HepG2 (cell line): ENCODE measurements at regions not wholly inside any gene's neighbourhood (a gene's known extent, or its start where the extent isn't known, plus 50 kb on each side); places are given as distances from the start of the nearest gene placed in this dataset.

Experiments used
- ATAC-seq: fragments of 200-7000 bp; cut with Tn5 transposase; 3 replicates; pipeline ENCODE4 v1.9.1; 2020; ENCODE audit warnings: mild to moderate bottlenecking, moderate library complexity
- BruUV-seq: library from RNA; stranded (reverse); fragments of 400-500 nt; replicated peaks from 2 replicates; lab custom pipeline; 2021; lab: Mats Ljungman, UMichigan
- CTCF ChIA-PET: fragments of 300-600 bp; formaldehyde crosslinking; extraction: SDS; loops from one replicate; lab custom pipeline; 2021; ENCODE audit warnings: low total read pairs, inconsistent platforms, low intra/inter-chr PET ratio; lab: Yijun Ruan, JAX
- POLR2A ChIA-PET: fragments of 350-600 bp; sonication (Branson Sonifier 250); formaldehyde crosslinking; loops from one replicate; lab custom pipeline; 2020; ENCODE audit warnings: antibody characterized with exemption, inconsistent platforms; lab: Yijun Ruan, JAX
- DNase-seq: peaks from one replicate; pipeline ENCODE4 v3.0.0-alpha.2; 2015; ENCODE audit warnings: low spot score
- FAIRE-seq: peaks from 3 replicates; lab custom pipeline; 2011; peaks lifted over from hg19 to GRCh38; lab: Jason Lieb, UNC
- H2AFZ ChIP-seq: one replicate; pipeline ENCODE4 v1.6.1; 2011; ENCODE audit warnings: low read length, inconsistent platforms
- H3K27ac ChIP-seq: fragments of 300-600 bp; 3 replicates; pipeline ENCODE4 v1.8.0; 2011; ENCODE audit warnings: mixed run types, mild to moderate bottlenecking, mixed read lengths, low read length, inconsistent platforms; ENCODE audit not compliant: insufficient read depth; ENCODE audit errors: extremely low read length
- H3K27me3 ChIP-seq, 2 experiments: fragments of 200-600 bp in 1 of 2; 2 replicates in 1 of 2; 3 replicates in 1 of 2; pipeline versions ENCODE4 v1.6.0 to v1.8.0; 2011; ENCODE audit warnings: low read length in 2 of 2, mild to moderate bottlenecking in 2 of 2, moderate library complexity in 2 of 2, inconsistent platforms in 1 of 2; ENCODE audit not compliant: insufficient read depth in 2 of 2, control insufficient read depth in 1 of 2
- H3K36me3 ChIP-seq, 2 experiments: fragments of 200-600 bp in 1 of 2; replicated peaks in 1 of 2; 2 replicates in 1 of 2; 3 replicates in 1 of 2; pipeline versions ENCODE4 v1.5.1 to v1.8.0; 2011; ENCODE audit warnings: low read length in 2 of 2, inconsistent platforms in 1 of 2; ENCODE audit not compliant: insufficient read depth in 2 of 2, control insufficient read depth in 1 of 2
- H3K4me1 ChIP-seq: 2 replicates; pipeline ENCODE4 v1.5.1; 2012; ENCODE audit warnings: low read length, inconsistent platforms; ENCODE audit not compliant: insufficient read depth
- H3K4me2 ChIP-seq: 2 replicates; pipeline ENCODE4 v1.6.0; 2011; ENCODE audit warnings: low read depth, low read length, inconsistent platforms
- H3K4me3 ChIP-seq, 3 experiments: fragments of 200-600 bp in 1 of 3; sonication (generic), shearing (Covaris generic) in 1 of 3; replicated peaks in 1 of 3; 2 replicates each; pipeline ENCODE4 v1.5.1; 2011 to 2016; ENCODE audit warnings: low read length in 3 of 3, inconsistent platforms in 2 of 3, low read depth in 2 of 3, mild to moderate bottlenecking in 2 of 3, control low read depth in 1 of 3, mixed read lengths in 1 of 3; ENCODE audit not compliant: insufficient read depth in 1 of 3
- H3K79me2 ChIP-seq: one replicate; pipeline ENCODE4 v1.6.1; 2011; ENCODE audit warnings: low read length, inconsistent platforms; ENCODE audit not compliant: insufficient read depth
- H3K9ac ChIP-seq: 2 replicates; pipeline ENCODE4 v1.6.0; 2011; ENCODE audit warnings: mild to moderate bottlenecking, low read depth, low read length, inconsistent platforms; ENCODE audit not compliant: insufficient read depth
- H3K9me3 ChIP-seq: 2 replicates; pipeline ENCODE4 v1.5.1; 2012; ENCODE audit warnings: mild to moderate bottlenecking, low read length
- H4K20me1 ChIP-seq: 2 replicates; pipeline ENCODE4 v1.6.0; 2011; ENCODE audit warnings: inconsistent platforms, mild to moderate bottlenecking, low read length, moderate library complexity; ENCODE audit not compliant: insufficient read depth
- GPN1 ChIP-seq: sonication (generic); formaldehyde crosslinking; IDR thresholded peaks from 2 replicates; pipeline ENCODE4 v1.5.1; 2020; ENCODE audit warnings: missing genetic modification reagents, borderline replicate concordance
- NFYB ChIP-seq: sonication (generic); formaldehyde crosslinking; IDR thresholded peaks from 2 replicates; pipeline ENCODE4 v1.4.0; 2020; ENCODE audit warnings: missing genetic modification reagents
- NFYC ChIP-seq: IDR thresholded peaks from 2 replicates; pipeline ENCODE4 v1.6.1; 2016; ENCODE audit warnings: missing genetic modification reagents, missing compliant biosample characterization
- NR2F2 ChIP-seq: IDR thresholded peaks from 2 replicates; pipeline ENCODE4 v1.6.1; 2012; ENCODE audit warnings: low read depth, inconsistent platforms, borderline replicate concordance
- TSC22D2 ChIP-seq: sonication (generic); formaldehyde crosslinking; IDR thresholded peaks from 2 replicates; pipeline ENCODE4 v1.5.1; 2020; ENCODE audit warnings: missing genetic modification reagents, mild to moderate bottlenecking, borderline replicate concordance
- ZBTB39 ChIP-seq: sonication (generic); formaldehyde crosslinking; IDR thresholded peaks from 2 replicates; pipeline ENCODE4 v1.5.0; 2020; ENCODE audit warnings: missing genetic modification reagents
- ZGPAT ChIP-seq: IDR thresholded peaks from 2 replicates; pipeline ENCODE4 v1.6.1; 2016; ENCODE audit warnings: mild to moderate bottlenecking
- ZNF33B ChIP-seq: sonication (generic); formaldehyde crosslinking; IDR thresholded peaks from 2 replicates; pipeline ENCODE4 v1.5.1; 2020; ENCODE audit warnings: mild to moderate bottlenecking, missing genetic modification reagents
- ZNF577 ChIP-seq: sonication (generic); formaldehyde crosslinking; IDR thresholded peaks from 2 replicates; pipeline ENCODE4 v1.4.0; 2020; ENCODE audit warnings: mild to moderate bottlenecking, low read depth, missing genetic modification reagents, borderline replicate concordance
- WGBS: methylation state at CpG from one replicate; pipeline ENCODE4 v1.1.6; 2017; ENCODE audit warnings: low lambda C conversion rate; 5-methylcytosine and 5-hydroxymethylcytosine counted together
- in situ Hi-C: cut with HindIII; loops from 2 replicates; pipeline ENCODE4 v1.10.0; 2017; ENCODE audit warnings: low pct_unique_long_range_greater_than_20kb; ENCODE audit not compliant: extremely low pct_ligation_motif_present
- intact Hi-C: fragments of 100-400 bp; cut with micrococcal nuclease; formaldehyde crosslinking; loops from one replicate; pipeline ENCODE4 v1.10.0; 2022; ENCODE audit not compliant: unreplicated experiment
- TF ChIP-seq, protein P1 (sequence below): sonication (generic); formaldehyde crosslinking; IDR thresholded peaks from 2 replicates; pipeline ENCODE4 v1.5.0; 2020; ENCODE audit warnings: missing genetic modification reagents
- TF ChIP-seq, protein P2 (sequence below): sonication (generic); formaldehyde crosslinking; IDR thresholded peaks from 2 replicates; pipeline ENCODE4 v1.9.0; 2021; ENCODE audit warnings: missing genetic modification reagents, mild to moderate bottlenecking, borderline replicate concordance
- TF ChIP-seq, protein P3 (sequence below): sonication (generic); formaldehyde crosslinking; IDR thresholded peaks from 2 replicates; pipeline ENCODE4 v1.5.0; 2020; ENCODE audit warnings: mild to moderate bottlenecking, missing genetic modification reagents, borderline replicate concordance

- H3K27me3 ChIP-seq, result no peaks in the 10 kb centered on the region; a peak in 1 of 5 replicates
- no TSS peak for BruUV-seq
- no peak overlapping the region for H3K27ac ChIP-seq
- CTCF ChIA-PET, result no interaction called here
- no peak overlapping the region for H2AFZ ChIP-seq
- no peaks in the 10 kb centered on the region for H3K4me1 ChIP-seq
- H3K36me3 ChIP-seq, result no peaks in the 10 kb centered on the region
- WGBS, result 28% methylated on average over 6 of the region's 6 CpGs
- H3K79me2 ChIP-seq, result no peaks in the 10 kb centered on the region
- H3K4me2 ChIP-seq, result no peak overlapping the region
- POLR2A ChIA-PET, result no interaction called here
- no peak overlapping the region for H3K4me3 ChIP-seq
- H4K20me1 ChIP-seq, result no peaks in the 10 kb centered on the region
- in situ Hi-C loops, result loop anchor here (25.0 kb wide), 1 partner anchor 1517 kb away; no protein-coding TSS in a partner anchor
- no peak overlapping the region for H3K9ac ChIP-seq
- no peak for DNase-seq
- no peak for TF ChIP-seq ZNF33B
- TF ChIP-seq, protein P1, sequence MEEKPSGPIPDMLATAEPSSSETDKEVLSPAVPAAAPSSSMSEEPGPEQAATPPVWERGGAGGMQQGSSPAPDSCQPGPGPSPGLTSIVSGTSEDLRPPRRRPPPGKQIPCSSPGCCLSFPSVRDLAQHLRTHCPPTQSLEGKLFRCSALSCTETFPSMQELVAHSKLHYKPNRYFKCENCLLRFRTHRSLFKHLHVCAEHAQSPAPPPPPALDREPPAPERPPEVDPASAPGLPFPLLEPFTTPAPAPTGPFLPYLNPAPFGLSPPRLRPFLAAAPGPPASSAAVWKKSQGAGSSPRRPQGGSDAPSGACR, result no peak
- TF ChIP-seq, protein P2, sequence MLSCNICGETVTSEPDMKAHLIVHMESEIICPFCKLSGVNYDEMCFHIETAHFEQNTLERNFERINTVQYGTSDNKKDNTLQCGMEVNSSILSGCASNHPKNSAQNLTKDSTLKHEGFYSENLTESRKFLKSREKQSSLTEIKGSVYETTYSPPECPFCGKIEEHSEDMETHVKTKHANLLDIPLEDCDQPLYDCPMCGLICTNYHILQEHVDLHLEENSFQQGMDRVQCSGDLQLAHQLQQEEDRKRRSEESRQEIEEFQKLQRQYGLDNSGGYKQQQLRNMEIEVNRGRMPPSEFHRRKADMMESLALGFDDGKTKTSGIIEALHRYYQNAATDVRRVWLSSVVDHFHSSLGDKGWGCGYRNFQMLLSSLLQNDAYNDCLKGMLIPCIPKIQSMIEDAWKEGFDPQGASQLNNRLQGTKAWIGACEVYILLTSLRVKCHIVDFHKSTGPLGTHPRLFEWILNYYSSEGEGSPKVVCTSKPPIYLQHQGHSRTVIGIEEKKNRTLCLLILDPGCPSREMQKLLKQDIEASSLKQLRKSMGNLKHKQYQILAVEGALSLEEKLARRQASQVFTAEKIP (CRISPR knock-in tag), result no peak
- no peak for TF ChIP-seq NFYC (CRISPR knock-in tag)
- TF ChIP-seq NR2F2, result no peak
- TF ChIP-seq TSC22D2 (CRISPR knock-in tag), result no peak
- TF ChIP-seq ZNF577, result no peak
- no peak for TF ChIP-seq GPN1 (CRISPR knock-in tag)
- TF ChIP-seq ZGPAT (CRISPR knock-in tag), result no peak
- no peak for TF ChIP-seq ZBTB39
- TF ChIP-seq NFYB (CRISPR knock-in tag), result no peak
- TF ChIP-seq, protein P3, sequence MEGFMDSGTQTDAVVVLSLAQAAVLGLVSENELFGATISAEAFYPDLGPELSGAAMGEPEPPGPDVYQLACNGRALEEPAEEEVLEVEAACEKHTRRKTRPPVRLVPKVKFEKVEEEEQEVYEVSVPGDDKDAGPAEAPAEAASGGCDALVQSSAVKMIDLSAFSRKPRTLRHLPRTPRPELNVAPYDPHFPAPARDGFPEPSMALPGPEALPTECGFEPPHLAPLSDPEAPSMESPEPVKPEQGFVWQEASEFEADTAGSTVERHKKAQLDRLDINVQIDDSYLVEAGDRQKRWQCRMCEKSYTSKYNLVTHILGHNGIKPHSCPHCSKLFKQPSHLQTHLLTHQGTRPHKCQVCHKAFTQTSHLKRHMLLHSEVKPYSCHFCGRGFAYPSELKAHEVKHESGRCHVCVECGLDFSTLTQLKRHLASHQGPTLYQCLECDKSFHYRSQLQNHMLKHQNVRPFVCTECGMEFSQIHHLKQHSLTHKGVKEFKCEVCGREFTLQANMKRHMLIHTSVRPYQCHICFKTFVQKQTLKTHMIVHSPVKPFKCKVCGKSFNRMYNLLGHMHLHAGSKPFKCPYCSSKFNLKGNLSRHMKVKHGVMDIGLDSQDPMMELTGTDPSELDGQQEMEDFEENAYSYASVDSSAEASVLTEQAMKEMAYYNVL (CRISPR knock-in tag), result no peak
- H3K9me3 ChIP-seq, result no peaks in the 10 kb centered on the region
- intact Hi-C loops, result no loop called here
- no peak for FAIRE-seq
- no peak for ATAC-seq
These were observed 85.3 kb upstream of the SULT1C3 start for GRCh38 chr2:108154366-108155061.
